ENCODE measurements at regions not wholly inside any gene's neighbourhood (a gene's known extent, or its start where the extent isn't known, plus 50 kb on each side); places are given as distances from the start of the nearest gene placed in this dataset.

DNA sequence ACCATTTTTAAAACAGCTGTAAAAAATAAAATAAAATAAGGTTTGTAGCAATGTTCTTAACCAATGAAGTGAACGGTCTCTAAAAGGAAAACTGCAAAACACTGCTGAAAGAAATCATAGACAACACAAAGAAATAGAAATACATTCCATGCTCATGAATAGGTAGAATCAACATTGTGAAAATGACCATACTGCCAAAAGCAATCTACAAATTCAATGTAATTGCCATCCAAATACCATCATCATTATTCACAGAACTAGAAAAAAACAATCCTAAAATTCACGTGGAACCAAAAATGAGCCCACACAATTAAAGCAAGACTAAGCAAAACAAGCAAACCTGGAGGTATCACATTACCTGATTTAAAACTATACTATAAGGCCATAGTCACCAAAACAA, 67.6 kb upstream of the RGMB start (continued):
- no peak for TF ChIP-seq SP1 (IDR thresholded peaks at IDR 0.05; ENCODE audit: low read depth, low read length)
- no peak for TF ChIP-seq RNF2 (IDR thresholded peaks at IDR 0.05; ENCODE audit: borderline replicate concordance, low read depth, low read length, missing control alignments, poor library complexity, severe bottlenecking)

Data from H1 (cell line).